ENCODE measurements at regions not wholly inside any gene's neighbourhood (a gene's known extent, or its start where the extent isn't known, plus 50 kb on each side); places are given as distances from the start of the nearest gene placed in this dataset.
A peak's percentile ranks its signal among the peaks of the same experiment; 100 is the strongest.

GRCh38 chr20:63115651-63116411 is 100.1 kb downstream of the YTHDF1 start:
- no peak for DNase-seq (ENCODE audit: low spot score)

GRCh38 chr20:63114693-63115311 is 101.1 kb downstream of the YTHDF1 start:
- no peak for DNase-seq (ENCODE audit: low spot score)

DNA sequence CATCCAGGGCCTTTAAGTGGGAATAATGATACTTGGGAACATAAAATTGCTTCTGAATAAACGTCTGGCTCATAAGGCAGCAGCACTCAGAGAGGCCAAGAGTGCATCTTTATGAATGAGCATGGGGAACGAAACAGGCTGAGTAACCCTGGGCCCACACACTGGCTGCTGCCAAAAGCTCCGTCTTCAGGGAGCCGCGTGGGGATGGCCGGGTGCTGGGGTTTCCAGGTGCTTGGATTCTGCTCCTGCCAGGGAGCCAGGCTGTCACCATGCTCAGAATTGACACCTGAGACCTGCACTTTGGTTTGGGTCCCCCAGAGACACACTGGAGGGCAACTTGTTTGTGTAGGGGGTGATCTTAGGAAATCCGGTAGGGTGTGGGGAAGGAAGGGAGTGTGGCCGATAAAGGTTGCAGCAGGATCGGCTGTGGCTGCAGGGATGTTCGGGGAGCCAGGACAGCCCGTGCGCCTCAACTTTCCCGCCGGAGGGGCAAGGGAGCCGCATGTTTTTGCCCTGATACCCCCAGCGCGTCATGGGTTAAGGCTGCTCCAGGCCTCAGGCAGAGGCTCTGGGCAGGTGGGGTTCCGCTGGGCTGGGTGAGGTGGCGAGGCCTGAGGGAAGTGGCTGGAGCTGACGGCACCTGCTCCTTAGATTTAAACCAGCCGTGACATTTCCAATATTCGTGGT is 101.8 kb downstream of the YTHDF1 start:
- DNase-seq (ENCODE audit: low spot score): no peak

- DNase-seq (ENCODE audit: low spot score): no peak
These were observed 103.3 kb downstream of the YTHDF1 start for GRCh38 chr20:63112491-63113219.

- no peak for DNase-seq (ENCODE audit: low spot score)
These were observed 101.5 kb upstream of the BHLHE23 start for GRCh38 chr20:63108247-63108646.

DNA sequence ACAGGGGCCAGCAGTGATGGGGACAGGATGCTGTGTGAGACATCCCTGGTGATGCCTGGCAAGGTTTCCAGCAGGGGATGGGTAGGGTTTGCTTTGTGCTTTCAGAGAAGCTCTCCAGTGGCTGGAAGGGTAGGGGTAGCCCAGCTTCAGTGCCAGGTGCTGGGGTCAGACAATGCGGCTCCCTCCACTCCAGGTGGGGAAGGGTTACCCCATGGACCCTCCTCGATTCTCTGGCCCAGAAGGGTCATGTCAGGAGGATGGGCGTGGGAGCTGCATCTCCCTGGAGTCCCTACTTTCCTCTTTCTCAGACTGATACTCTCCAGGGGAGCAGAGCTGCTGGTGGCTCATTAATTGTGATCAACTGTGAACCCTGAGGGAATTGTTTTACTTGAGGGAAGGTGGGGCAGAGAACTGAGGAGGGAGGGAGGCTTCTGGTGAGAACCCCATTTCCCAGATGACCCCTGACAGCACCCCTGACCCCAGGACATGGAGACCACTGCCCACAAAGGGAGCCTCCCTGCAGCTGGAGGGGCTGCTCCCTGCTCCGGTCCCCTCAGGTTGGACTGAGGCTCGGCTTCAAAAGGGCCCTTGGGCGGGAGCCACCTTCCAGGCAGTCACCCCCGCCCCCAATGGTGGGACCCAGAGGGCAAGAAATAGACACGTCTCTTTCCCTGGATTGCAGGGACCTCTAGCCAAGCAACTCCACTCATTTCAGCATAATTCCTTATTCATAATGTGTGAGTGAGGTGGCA is 100.9 kb upstream of the BHLHE23 start:
- no peak for DNase-seq (ENCODE audit: low spot score)

DNA sequence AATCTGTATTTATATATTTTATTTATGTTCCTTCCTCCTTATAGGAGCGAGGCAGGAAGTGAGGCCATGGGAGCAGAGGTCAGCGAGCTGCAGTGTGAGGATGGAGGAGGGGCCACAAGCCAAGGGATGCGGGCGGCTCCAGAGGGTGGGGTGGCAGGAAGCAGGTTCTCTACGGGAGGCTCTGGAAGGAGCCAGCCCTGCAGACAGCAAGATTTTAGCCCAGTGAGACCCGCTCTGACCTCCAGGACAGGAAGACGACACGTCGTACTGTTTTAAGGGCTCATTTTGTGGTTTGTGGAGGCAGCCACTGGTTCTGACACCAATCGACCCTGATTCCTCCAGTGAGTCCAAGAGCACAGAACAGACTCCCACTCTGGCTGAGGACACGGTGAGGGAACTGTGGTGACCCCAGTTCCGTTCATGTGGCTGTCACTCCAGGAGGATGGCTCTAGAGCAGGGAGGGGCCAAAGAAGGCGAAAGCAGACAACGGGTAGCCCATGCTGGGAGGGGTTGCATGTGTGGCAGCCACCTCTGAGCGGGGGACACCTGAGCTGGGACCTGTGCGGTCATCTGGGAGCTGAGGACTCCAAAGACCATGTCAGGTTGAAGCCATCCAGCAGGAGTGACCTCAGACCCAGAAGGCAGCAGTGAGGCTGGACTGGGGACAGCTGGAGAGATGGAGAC is 100.1 kb upstream of the BHLHE23 start:
- DNase-seq (ENCODE audit: low spot score): no peak

GRCh38 chr20:63106108-63106764 is 99.5 kb upstream of the BHLHE23 start:
- DNase-seq (ENCODE audit: low spot score): no peak

- no peak for DNase-seq (ENCODE audit: low spot score)
These were observed 98.7 kb upstream of the BHLHE23 start for GRCh38 chr20:63105211-63106107.

DNA sequence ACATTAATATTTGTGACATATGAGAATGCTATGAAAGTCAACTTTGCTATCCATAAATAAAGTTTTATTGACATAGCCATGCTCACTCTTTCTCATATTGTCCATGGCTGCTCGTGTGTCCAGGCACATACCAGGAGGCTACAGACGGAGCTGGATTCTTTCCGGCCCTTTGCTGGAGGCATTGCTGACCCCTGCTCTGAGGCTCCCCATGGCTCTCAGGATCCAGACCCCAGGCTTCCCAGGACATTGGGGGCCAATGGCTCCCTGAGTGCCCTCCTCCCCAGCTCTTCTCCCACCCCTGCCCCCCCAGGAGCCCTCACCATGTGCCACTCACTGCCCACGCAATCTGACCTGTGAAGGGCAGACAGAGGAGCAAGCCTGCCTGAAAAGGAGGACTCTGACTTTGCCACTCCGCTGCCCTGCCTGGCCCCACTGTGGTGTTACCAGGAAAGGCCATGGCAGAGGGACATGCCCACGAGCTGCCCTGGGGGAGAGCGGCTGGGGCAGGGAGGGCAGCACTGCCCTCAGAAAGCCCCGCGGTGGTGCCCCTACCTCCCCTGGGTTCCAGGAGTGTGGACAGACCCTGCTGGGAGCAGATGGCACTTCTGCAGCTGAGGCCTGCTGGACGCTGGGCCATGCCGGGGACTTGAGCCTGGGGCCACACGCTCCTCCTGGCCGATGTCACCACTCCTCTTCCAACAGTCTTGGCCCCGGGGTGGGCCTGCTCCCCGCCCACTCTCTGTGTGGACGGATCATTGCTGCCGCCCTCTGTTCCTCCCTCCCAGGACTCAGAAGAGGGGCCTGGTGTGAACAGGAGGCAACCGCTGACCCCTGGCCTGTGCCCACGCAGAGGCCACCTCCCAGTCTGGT is 97.8 kb upstream of the BHLHE23 start:
- DNase-seq (ENCODE audit: low spot score): no peak

- DNase-seq (ENCODE audit: low spot score): no peak
These were observed 96.9 kb upstream of the BHLHE23 start for GRCh38 chr20:63103402-63104311.

DNA sequence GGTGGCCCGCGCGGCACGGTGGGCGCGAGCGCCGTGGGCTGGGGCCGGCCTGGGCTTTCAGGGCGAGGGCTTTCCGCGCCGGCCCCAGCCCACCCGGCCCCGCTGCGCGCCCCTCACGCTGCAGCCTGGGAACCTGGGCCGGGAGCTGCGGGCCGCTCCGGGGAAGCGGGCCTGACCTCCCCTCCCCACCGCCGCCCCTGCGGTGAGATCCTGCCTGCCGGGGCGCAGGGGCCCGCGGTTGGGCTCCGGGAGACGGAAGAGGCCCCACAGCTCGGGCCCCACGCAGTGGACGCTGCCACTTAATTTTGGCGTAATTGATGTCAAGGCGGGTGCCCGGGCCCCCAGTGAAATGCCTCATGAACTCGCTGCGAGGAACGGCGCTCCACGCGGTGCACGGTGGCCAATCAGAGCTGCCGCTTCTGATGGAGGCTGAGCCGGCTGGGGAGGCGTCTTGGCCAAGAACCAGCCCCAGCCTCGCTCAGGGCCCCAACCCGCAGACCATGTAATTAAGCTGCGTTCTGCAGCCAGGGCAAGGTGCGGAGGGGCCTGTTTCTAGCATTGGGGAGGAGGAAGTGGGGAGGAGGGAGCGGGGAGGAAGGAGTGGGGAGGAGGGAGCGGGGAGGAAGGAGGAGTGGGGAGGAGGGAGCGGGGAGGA is 96.1 kb upstream of the BHLHE23 start:
- DNase-seq (ENCODE audit: low spot score): peak; percentile 49

DNA sequence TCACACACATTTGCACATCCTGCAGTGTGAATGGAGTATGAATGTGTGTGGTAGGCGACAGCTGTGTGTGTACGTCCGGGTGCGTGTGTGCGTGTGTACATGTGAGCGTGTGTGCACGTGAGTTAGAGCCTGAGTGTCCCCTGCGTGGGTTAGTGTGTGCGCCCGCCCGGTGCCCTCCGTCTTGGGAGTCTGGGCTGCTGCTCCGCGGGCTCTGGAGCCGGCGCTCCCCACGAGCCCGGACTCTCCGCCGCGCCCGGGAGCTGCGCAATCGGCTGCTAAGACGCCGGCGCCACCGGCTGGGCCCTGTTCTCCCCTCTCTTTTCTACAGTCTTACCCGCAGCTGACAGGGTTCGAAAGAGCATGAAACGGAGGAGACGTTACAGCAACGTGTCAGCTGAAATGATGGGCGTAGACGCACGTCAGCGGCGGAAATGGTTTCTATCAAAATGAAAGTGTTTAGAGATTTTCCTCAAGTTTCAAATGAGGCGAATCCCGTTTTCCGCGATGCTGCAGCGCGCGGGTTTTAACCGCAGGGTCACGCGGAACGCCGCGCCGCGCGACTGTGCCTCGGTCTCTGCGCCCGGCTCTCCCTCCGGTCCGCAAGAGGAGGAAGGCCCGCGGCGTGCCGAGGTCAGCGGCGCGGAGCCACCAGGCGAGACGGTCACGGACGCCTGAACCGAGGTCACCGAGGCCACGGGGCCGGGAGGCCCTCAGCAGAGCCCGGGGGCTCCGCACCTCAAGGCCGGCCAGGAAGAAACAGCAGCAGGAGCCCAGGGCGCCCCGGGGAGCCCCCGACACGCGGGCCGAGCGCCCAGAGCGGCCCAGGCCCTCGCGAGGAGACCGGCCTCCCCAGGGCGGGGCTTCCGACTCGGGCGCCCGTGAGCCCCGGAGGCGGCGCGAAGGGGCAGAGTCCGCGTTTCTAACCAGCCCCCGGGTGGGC is 95.3 kb upstream of the BHLHE23 start:
- DNase-seq (ENCODE audit: low spot score): peak; percentile 66

DNA sequence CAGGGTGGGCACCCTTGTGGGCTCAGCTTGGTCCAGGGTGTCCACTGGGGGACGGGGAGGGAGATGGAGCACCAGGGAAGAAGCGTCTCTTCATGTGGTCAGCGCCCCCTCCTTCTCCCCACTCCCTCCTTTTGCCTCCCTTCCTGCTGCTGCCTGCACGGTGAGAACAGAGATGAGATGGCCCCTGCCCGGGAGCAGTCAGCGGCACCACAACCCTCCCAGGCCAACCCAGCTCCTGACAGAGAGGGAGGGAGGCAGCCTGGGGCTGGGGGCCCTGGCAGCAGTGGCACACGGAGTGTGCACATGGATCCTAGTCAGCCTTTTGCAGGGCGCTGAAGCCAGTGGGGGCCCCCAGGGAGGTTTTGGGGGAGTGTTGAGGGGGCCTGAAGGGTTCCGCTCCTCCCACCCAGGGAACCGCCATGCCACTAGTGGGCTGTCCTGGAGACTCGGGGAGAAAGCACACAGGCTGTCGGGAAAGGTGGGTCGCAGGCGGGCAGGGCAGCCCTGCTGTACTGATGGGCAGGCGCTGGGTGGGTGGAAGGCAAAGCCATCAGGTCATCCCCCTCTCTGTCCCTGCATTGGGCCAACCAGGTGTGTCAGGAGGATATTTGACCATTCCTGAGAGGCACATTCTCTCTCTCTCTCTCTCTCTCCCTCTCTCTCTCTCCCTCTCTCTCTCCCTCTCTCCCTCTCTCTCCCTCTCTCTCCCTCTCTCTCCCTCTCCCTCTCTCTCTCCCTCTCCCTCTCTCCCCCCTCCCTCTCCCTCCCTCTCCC is 94.3 kb upstream of the BHLHE23 start:
- DNase-seq (ENCODE audit: low spot score): no peak
